Loucy (cell line): ENCODE measurements at regions not wholly inside any gene's neighbourhood (a gene's known extent, or its start where the extent isn't known, plus 50 kb on each side); places are given as distances from the start of the nearest gene placed in this dataset.

Experiments used
- H2AFZ ChIP-seq: fragments of 200-600 bp; sonication (generic); 2 replicates; pipeline ENCODE4 v1.6.0; 2016; ENCODE audit warnings: antibody characterized with exemption, mild to moderate bottlenecking, low read length, moderate library complexity
- H3F3A ChIP-seq: fragments of 200-600 bp; 2 replicates; pipeline ENCODE4 v1.6.0; 2016; ENCODE audit warnings: antibody characterized with exemption, low read depth, mild to moderate bottlenecking
- H3K27me3 ChIP-seq: fragments of 200-600 bp; sonication (generic); 2 replicates; pipeline ENCODE4 v1.6.1; 2014; ENCODE audit warnings: low read length, mild to moderate bottlenecking; ENCODE audit not compliant: insufficient read depth, poor library complexity, severe bottlenecking
- H3K36me3 ChIP-seq: fragments of 200-600 bp; sonication (generic); 2 replicates; pipeline ENCODE4 v1.6.1; 2016; ENCODE audit warnings: low read length; ENCODE audit not compliant: insufficient read depth
- H3K4me1 ChIP-seq: fragments of 200-600 bp; sonication (generic); 2 replicates; pipeline ENCODE4 v1.5.1; 2014; ENCODE audit warnings: low read length, mild to moderate bottlenecking; ENCODE audit not compliant: insufficient read depth, poor library complexity, severe bottlenecking
- H3K4me2 ChIP-seq: fragments of 200-600 bp; sonication (generic); 2 replicates; pipeline ENCODE4 v1.6.0; 2014; ENCODE audit warnings: antibody characterized with exemption, low read length, low read depth, mild to moderate bottlenecking; ENCODE audit not compliant: poor library complexity, severe bottlenecking
- H3K4me3 ChIP-seq: fragments of 200-600 bp; sonication (generic); 2 replicates; pipeline ENCODE4 v1.5.1; 2014; ENCODE audit warnings: low read length, mild to moderate bottlenecking, mixed read lengths; ENCODE audit not compliant: poor library complexity, severe bottlenecking
- H3K79me2 ChIP-seq: fragments of 200-600 bp; sonication (generic); 2 replicates; pipeline ENCODE4 v1.6.1; 2014; ENCODE audit warnings: low read length; ENCODE audit not compliant: insufficient read depth
- H3K9ac ChIP-seq: fragments of 200-600 bp; sonication (generic); 2 replicates; pipeline ENCODE4 v1.6.0; 2014; ENCODE audit warnings: mild to moderate bottlenecking, low read depth, low read length, moderate library complexity; ENCODE audit not compliant: poor library complexity, severe bottlenecking
- H3K9me2 ChIP-seq: fragments of 200-600 bp; sonication (generic); replicated peaks from 2 replicates; pipeline ENCODE4 v1.6.1; 2016; ENCODE audit warnings: low read depth, low read length, mixed read lengths
- H3K9me3 ChIP-seq: fragments of 200-600 bp; sonication (generic); 2 replicates; pipeline ENCODE4 v1.6.1; 2014; ENCODE audit warnings: mild to moderate bottlenecking, antibody characterized with exemption, low read length, low read depth; ENCODE audit not compliant: insufficient read depth
- H4K20me1 ChIP-seq: fragments of 200-600 bp; sonication (generic); 2 replicates; pipeline ENCODE4 v1.6.0; 2014; ENCODE audit warnings: antibody characterized with exemption, low read length, mild to moderate bottlenecking; ENCODE audit not compliant: insufficient read depth, poor library complexity, severe bottlenecking
- EZH2phosphoT487 ChIP-seq: fragments of 200-600 bp; IDR thresholded peaks from 2 replicates; pipeline ENCODE4 v1.6.1; 2018; ENCODE audit warnings: antibody characterized with exemption, mild to moderate bottlenecking, moderate library complexity, borderline replicate concordance
- TF ChIP-seq, protein P1 (sequence below): fragments of 200-600 bp; sonication (generic); conservative IDR thresholded peaks from 2 replicates; pipeline ENCODE4 v1.5.1; 2014; ENCODE audit warnings: mild to moderate bottlenecking, antibody characterized with exemption, low read length

- Histone ChIP-seq H3K9me2 (no peaks in the 10 kb centered on the region), H3K4me3 (no peak overlapping the region), H3K27me3 (no peaks in the 10 kb centered on the region), H2AFZ (no peak overlapping the region), H3K4me2 (no peak overlapping the region), H3K9ac (no peak overlapping the region), H3K36me3 (no peaks in the 10 kb centered on the region), H4K20me1 (no peaks in the 10 kb centered on the region), H3K4me1 (no peaks in the 10 kb centered on the region), H3K9me3 (peaks cover 8% of the 10 kb centered on the region; the same call in 1 of the 2 replicates), H3K79me2 (no peaks in the 10 kb centered on the region), H3F3A (no peaks in the 10 kb centered on the region)
- TF ChIP-seq, protein P1, sequence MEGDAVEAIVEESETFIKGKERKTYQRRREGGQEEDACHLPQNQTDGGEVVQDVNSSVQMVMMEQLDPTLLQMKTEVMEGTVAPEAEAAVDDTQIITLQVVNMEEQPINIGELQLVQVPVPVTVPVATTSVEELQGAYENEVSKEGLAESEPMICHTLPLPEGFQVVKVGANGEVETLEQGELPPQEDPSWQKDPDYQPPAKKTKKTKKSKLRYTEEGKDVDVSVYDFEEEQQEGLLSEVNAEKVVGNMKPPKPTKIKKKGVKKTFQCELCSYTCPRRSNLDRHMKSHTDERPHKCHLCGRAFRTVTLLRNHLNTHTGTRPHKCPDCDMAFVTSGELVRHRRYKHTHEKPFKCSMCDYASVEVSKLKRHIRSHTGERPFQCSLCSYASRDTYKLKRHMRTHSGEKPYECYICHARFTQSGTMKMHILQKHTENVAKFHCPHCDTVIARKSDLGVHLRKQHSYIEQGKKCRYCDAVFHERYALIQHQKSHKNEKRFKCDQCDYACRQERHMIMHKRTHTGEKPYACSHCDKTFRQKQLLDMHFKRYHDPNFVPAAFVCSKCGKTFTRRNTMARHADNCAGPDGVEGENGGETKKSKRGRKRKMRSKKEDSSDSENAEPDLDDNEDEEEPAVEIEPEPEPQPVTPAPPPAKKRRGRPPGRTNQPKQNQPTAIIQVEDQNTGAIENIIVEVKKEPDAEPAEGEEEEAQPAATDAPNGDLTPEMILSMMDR, result no peak
- TF ChIP-seq EZH2phosphoT487, result no peak
Observed at GRCh38 chr20:51219544-51219943, 196.6 kb upstream of the KCNG1 start.

GRCh38 chr20:51218603-51219002 lies 195.7 kb upstream of the KCNG1 start:
- Histone ChIP-seq H3F3A (no peaks in the 10 kb centered on the region), H3K79me2 (no peaks in the 10 kb centered on the region), H3K4me1 (no peaks in the 10 kb centered on the region), H3K9me3 (peaks cover 8% of the 10 kb centered on the region; the same call in 1 of the 2 replicates), H3K9me2 (no peaks in the 10 kb centered on the region), H3K36me3 (no peaks in the 10 kb centered on the region), H3K4me3 (no peak overlapping the region), H3K4me2 (no peak overlapping the region), H2AFZ (no peak overlapping the region), H4K20me1 (no peaks in the 10 kb centered on the region), H3K9ac (no peak overlapping the region), H3K27me3 (no peaks in the 10 kb centered on the region)
- no peak for TF ChIP-seq EZH2phosphoT487
- TF ChIP-seq, protein P1, result no peak

GRCh38 chr20:51217347-51218045 lies 194.6 kb upstream of the KCNG1 start:
- Histone ChIP-seq H3K79me2 (no peaks in the 10 kb centered on the region), H3K9ac (no peak overlapping the region), H3K36me3 (no peaks in the 10 kb centered on the region), H3K4me1 (no peaks in the 10 kb centered on the region), H4K20me1 (no peaks in the 10 kb centered on the region), H3K4me3 (no peak overlapping the region), H3K4me2 (no peak overlapping the region), H3K27me3 (no peaks in the 10 kb centered on the region), H3K9me3 (peaks cover 8% of the 10 kb centered on the region; the same call in 1 of the 2 replicates), H2AFZ (no peak overlapping the region), H3F3A (no peaks in the 10 kb centered on the region), H3K9me2 (no peaks in the 10 kb centered on the region)
- no peak for TF ChIP-seq EZH2phosphoT487
- TF ChIP-seq, protein P1, result no peak
